ENCODE measurements at regions not wholly inside any gene's neighbourhood (a gene's known extent, or its start where the extent isn't known, plus 50 kb on each side); places are given as distances from the start of the nearest gene placed in this dataset.

DNA sequence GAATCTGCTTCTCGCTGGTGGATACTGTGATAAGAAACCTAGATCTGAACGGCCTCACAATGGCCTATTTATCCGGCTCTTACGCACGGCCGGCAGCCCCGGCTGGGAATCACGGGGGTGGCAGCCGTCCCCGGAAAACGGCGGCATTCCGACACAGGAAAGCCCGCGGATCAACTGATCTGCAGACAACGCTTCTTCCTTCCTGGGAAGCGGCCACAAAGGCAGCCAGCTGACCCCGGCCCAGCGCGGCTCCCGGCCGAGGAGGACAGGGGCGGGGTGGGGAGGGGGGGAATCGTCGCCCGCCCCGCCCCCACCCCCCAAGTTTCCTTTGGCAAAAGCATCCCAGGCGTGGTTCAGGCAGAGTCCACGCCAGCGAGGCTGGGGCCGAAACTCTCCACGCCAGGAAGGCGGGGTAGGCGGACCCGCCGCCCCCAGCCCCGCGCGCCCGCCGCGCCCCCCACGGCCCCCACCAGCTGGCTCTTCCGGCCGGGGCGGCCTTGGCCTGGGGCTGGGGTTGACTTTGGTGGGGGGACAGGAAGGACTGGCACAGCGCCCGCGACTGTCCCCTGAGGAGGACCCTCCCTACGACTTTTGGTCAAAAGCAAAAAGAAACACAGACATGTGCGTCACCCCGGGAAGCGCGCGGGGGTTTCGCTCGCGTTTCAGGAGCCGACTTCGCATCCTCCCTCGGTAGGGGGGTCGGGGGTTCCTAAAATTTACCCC lies 247.7 kb upstream of the ANKRD55 start:
- TF ChIP-seq POLR2A (IDR thresholded peaks at IDR 0.05; ENCODE audit: low read length), result no peak
- no peak for TF ChIP-seq GATA1 (IDR thresholded peaks at IDR 0.05; ENCODE audit: low read depth, low read length)

Measured in erythroblast (primary cell).